BLaER1 treated with 17β-estradiol and CSF1 and Interleukin-3, amounts not matched to agents 10 nM and 100 nM (cell line): ENCODE measurements at regions not wholly inside any gene's neighbourhood (a gene's known extent, or its start where the extent isn't known, plus 50 kb on each side); places are given as distances from the start of the nearest gene placed in this dataset.

Source experiments
- H3K27ac ChIP-seq, 11 experiments: shearing (Covaris generic); formaldehyde crosslinking; 2 replicates each; pipeline ENCODE4 v1.8.1; 2022
- H3K27me3 ChIP-seq, 11 experiments: shearing (Covaris generic); formaldehyde crosslinking; 2 replicates each; pipeline ENCODE4 v1.8.1; 2022
- H3K36me3 ChIP-seq, 11 experiments: shearing (Covaris generic); formaldehyde crosslinking; 2 replicates each; pipeline ENCODE4 v1.8.1; 2022
- H3K4me1 ChIP-seq, 10 experiments: shearing (Covaris generic); formaldehyde crosslinking; 2 replicates each; pipeline ENCODE4 v1.8.1; 2022
- H3K4me2 ChIP-seq, 11 experiments: shearing (Covaris generic); formaldehyde crosslinking; 2 replicates each; pipeline ENCODE4 v1.8.1; 2022
- H3K4me3 ChIP-seq, 10 experiments: shearing (Covaris generic); formaldehyde crosslinking; 2 replicates each; pipeline ENCODE4 v1.8.1; 2022
- H3K9ac ChIP-seq, 11 experiments: shearing (Covaris generic); formaldehyde crosslinking; 2 replicates each; pipeline ENCODE4 v1.8.1; 2022
- H3K9me3 ChIP-seq, 11 experiments: shearing (Covaris generic); formaldehyde crosslinking; replicated peaks in 1 of 11; 2 replicates each; pipeline ENCODE4 v1.8.1; 2022
- H4K20me1 ChIP-seq, 11 experiments: shearing (Covaris generic); formaldehyde crosslinking; 2 replicates each; pipeline ENCODE4 v1.8.1; 2022
- Cebpa-rat ChIP-seq, 11 experiments: shearing (Covaris generic); IDR thresholded peaks; 2 replicates each; pipeline ENCODE4 v1.8.1; 2022

DNA sequence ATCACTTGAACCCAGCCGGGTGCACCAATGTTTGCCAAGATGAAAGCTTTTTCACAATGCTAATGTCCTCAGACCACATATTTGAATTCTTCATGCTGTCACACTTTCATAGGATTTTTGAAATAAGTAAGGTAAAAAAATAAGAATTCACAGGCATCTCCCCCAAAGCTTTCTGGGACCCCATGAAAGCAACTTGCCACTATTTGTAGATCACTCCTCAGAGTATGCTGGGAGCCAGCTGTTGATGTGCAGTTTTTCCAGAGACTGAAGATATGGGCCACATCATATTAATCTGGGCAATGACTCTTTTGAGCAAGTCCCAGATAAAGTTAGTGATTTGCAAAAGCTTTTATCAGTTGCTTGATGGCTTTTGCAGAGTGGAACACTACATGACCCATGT is 507.9 kb downstream of the RASEF start:
- no peaks in the 10 kb centered on the region for H3K36me3 ChIP-seq
- H3K9ac ChIP-seq = no peak overlapping the region
- no peak overlapping the region for H3K4me3 ChIP-seq
- H4K20me1 ChIP-seq = no peaks in the 10 kb centered on the region
- peaks cover 0 to 9% (median 0%) of the 10 kb centered on the region in 10 experiments; a peak in 3 of 20 replicates for H3K4me1 ChIP-seq
- no peaks in the 10 kb centered on the region for H3K27me3 ChIP-seq
- no peak for TF ChIP-seq Cebpa-rat (IDR thresholded peaks at IDR 0.05)
- H3K9me3 ChIP-seq = no peaks in the 10 kb centered on the region
- no peak overlapping the region for H3K27ac ChIP-seq
- H3K4me2 ChIP-seq = no peak overlapping the region

DNA sequence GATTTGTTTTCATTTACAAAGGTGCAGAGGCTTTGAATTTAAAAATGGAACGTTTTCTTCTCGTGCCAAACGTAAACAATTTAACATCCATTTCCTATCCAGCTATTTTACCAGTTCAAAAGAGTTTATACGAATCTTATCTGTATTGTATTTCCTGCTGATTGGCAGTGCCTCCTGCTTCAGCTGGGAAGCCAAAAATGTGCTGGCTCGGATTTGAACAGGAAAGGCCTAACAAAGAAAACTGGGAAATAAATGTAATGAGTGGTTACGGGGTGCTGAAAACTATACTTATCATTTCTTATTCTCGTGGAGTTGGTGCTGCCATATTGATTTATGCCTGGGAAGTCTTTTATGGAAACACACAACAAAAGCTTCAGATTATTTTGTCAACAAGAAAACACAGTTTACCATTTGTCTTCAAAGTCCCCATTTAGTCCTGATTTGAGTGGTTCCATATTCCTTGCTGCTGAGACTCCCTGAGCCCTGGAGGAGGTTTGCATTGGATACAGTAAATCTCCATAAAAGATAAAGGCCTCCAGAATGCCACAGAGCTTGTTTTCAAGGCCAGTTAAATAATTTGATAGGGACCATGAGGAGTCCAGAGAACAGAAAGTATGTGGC is 507.4 kb downstream of the RASEF start:
- TF ChIP-seq Cebpa-rat (IDR thresholded peaks at IDR 0.05) = no peak
- Histone ChIP-seq H3K27ac (no peak overlapping the region), H3K9me3 (no peaks in the 10 kb centered on the region), H3K4me1 (peaks cover 0 to 9% (median 0%) of the 10 kb centered on the region in 10 experiments; a peak in 3 of 20 replicates), H3K4me3 (no peak overlapping the region), H3K36me3 (no peaks in the 10 kb centered on the region), H3K4me2 (no peak overlapping the region), H4K20me1 (no peaks in the 10 kb centered on the region), H3K27me3 (no peaks in the 10 kb centered on the region), H3K9ac (no peak overlapping the region)

DNA sequence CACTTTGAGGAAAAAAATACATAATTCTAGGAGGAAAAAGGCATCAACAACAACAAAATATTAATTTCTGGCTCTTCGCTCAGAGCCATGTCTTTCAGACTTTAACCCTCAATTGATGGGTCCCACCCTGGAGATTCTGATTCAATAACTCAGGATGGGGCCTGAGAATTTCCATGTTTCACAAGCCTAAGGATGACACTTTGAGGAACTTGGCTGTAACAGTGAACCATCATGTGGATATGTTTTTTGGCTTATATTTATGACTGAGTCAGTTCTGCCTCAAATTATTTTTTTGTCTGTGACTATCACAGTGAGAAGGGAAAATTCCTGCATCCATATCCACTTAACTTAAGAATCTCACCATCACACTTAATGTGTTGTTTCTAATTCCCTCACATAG is 504.6 kb downstream of the RASEF start:
- no peak overlapping the region for H3K4me2 ChIP-seq
- no peaks in the 10 kb centered on the region for H4K20me1 ChIP-seq
- no peak overlapping the region for H3K4me3 ChIP-seq
- H3K27me3 ChIP-seq = no peaks in the 10 kb centered on the region
- H3K27ac ChIP-seq = no peak overlapping the region
- no peak overlapping the region for H3K9ac ChIP-seq
- H3K36me3 ChIP-seq = no peaks in the 10 kb centered on the region
- no peak for TF ChIP-seq Cebpa-rat (IDR thresholded peaks at IDR 0.05)
- H3K9me3 ChIP-seq = peaks cover 0 to 2% (median 0%) of the 10 kb centered on the region in 11 experiments; a peak in 4 of 22 replicates
- peaks cover 0 to 9% (median 0%) of the 10 kb centered on the region in 10 experiments; a peak in 3 of 20 replicates for H3K4me1 ChIP-seq

DNA sequence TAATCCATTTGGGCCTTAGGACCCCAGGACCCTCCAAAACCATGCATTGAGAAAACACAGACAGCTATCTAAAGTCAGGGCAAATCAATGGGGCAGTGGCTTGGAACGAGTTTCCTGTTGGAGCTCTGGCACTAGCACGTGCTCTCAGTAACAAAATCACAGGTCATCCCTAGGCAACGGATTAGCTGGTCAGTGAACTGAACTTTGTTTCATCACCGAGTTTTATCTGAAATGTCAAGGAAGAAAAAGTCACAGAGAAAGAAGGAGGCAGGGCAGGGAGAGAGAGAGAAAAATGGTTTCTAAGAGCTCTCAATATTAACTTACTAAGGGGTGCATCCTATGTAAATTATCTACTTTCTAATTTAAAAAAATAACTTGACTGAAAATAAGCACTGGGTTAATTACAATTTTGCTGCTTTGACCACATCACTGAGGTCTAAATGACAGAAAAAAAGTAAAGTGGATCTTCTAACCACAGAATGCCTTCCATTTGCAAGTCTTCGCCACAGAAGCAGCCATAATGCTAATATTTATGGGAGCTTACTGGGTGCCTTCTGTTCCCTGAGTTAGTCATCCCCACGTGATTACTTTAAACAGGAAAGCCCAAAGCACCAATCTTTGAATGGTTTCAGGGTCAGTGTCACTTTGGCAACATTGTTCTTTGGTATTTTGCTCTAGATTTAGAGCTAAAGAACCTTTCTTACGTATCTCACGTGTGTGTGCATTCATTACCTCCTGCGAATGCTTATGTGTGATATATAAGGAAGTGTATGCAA is 503.9 kb downstream of the RASEF start:
- Histone ChIP-seq H3K4me2 (no peak overlapping the region), H3K27ac (no peak overlapping the region), H3K4me1 (peaks cover 0 to 9% (median 0%) of the 10 kb centered on the region in 10 experiments; a peak in 3 of 20 replicates), H3K9ac (no peak overlapping the region), H3K9me3 (peaks cover 5 to 9% (median 7%) of the 10 kb centered on the region in 11 experiments; a peak in 11 of 22 replicates), H3K27me3 (no peaks in the 10 kb centered on the region), H4K20me1 (no peaks in the 10 kb centered on the region), H3K4me3 (no peak overlapping the region), H3K36me3 (no peaks in the 10 kb centered on the region)
- no peak for TF ChIP-seq Cebpa-rat (IDR thresholded peaks at IDR 0.05)

DNA sequence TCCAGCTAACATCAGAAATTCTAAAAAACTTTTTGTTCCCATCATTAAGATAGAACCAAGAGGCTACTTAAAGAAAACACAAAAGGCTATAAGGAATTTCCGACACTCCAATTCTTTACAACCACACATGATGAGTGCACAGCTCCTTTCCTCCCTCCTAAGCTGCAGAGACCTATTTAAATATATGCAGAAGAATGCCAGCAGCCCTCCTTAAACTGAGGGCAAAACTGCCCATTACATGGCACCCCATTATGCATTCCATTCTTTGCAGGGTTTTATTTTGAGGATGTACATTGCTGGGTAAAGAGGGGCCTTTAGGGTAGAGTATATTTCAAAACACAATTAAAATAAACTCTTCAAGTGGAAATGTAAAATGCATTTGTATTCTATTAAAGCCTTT is 502.9 kb downstream of the RASEF start:
- H3K4me2 ChIP-seq = no peak overlapping the region
- no peak for TF ChIP-seq Cebpa-rat (IDR thresholded peaks at IDR 0.05)
- H3K27ac ChIP-seq = no peak overlapping the region
- H3K9ac ChIP-seq = no peak overlapping the region
- no peaks in the 10 kb centered on the region for H3K27me3 ChIP-seq
- H3K4me3 ChIP-seq = no peak overlapping the region
- H3K36me3 ChIP-seq = no peaks in the 10 kb centered on the region
- no peaks in the 10 kb centered on the region for H4K20me1 ChIP-seq
- peaks cover 6 to 13% (median 9%) of the 10 kb centered on the region in 11 experiments; a peak in 11 of 22 replicates for H3K9me3 ChIP-seq
- H3K4me1 ChIP-seq = peaks cover 0 to 9% (median 0%) of the 10 kb centered on the region in 10 experiments; a peak in 3 of 20 replicates

DNA sequence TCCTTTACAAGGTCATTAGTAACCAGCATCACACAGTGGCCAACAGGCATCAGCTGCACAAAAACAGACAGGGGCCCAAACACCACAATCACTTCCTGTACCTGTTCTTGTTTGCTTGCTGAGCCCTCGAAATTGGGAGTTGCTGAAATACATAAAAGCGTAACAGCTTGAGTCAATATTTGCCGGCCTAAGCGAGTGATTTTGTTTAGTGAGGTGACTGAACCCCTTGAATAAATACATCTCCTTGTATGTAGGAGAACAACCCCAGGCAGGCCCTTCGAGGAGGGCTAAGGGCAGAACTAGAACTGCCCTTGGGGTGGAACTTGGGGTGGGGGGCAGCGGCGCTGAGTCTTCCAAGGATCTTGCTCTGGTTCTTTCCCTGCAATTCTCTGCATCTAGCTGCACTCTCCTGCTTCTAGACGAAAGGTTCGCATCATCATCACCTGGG is 502.5 kb downstream of the RASEF start:
- H3K4me1 ChIP-seq = peaks cover 0 to 9% (median 0%) of the 10 kb centered on the region in 10 experiments; a peak in 3 of 20 replicates
- no peaks in the 10 kb centered on the region for H3K27me3 ChIP-seq
- no peak overlapping the region for H3K27ac ChIP-seq
- no peak overlapping the region for H3K4me3 ChIP-seq
- TF ChIP-seq Cebpa-rat (IDR thresholded peaks at IDR 0.05) = no peak
- no peak overlapping the region for H3K9ac ChIP-seq
- H4K20me1 ChIP-seq = no peaks in the 10 kb centered on the region
- peaks cover 6 to 13% (median 9%) of the 10 kb centered on the region in 11 experiments; a peak in 11 of 22 replicates for H3K9me3 ChIP-seq
- no peaks in the 10 kb centered on the region for H3K36me3 ChIP-seq
- no peak overlapping the region for H3K4me2 ChIP-seq

DNA sequence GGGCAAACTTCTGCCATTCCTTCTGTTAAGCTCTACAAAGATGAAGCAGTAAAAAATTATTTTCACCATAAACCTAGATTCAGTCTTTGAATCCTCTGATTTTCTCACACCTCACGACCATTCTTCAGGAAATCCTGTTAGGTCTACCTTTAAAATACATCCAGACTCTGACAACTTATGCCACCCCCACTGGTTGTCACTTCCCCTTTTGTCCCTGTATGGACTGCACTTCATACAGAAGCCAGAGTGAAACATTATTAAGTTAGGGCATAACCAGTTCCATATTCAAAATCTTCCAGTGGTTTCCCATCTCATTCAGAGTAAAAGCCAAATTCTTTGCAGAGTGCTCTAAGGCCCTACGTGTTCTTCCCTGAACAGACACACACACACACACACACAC is 499.8 kb downstream of the RASEF start:
- no peak overlapping the region for H3K4me2 ChIP-seq
- TF ChIP-seq Cebpa-rat (IDR thresholded peaks at IDR 0.05) = no peak
- no peaks in the 10 kb centered on the region for H3K27me3 ChIP-seq

DNA sequence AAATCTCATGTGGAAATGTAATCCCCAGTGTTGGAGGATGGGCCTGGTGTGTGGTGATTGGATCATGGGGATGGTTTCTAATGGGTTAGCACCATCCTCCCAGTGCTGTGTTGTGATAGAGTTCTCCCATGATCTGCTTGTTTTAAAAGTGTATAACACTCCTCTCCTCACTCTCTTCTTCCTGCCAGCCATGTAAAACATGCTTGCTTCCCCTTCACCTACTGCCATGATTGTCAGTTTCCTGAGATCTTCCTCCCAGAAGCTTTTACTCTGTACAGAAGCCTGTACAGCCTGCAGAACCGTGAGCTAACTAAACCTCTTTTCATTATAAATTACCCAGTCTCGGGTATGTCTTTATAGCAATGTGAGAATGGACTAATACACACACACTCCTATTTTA is 499.1 kb downstream of the RASEF start:
- H3K27ac ChIP-seq = no peak overlapping the region
- H3K4me2 ChIP-seq = no peak overlapping the region
- H3K9ac ChIP-seq = no peak overlapping the region
- H3K4me1 ChIP-seq = peaks cover 0 to 5% (median 0%) of the 10 kb centered on the region in 10 experiments; a peak in 3 of 20 replicates
- no peaks in the 10 kb centered on the region for H3K36me3 ChIP-seq
- no peak overlapping the region for H3K4me3 ChIP-seq
- TF ChIP-seq Cebpa-rat (IDR thresholded peaks at IDR 0.05) = no peak
- H3K27me3 ChIP-seq = no peaks in the 10 kb centered on the region
- no peaks in the 10 kb centered on the region for H4K20me1 ChIP-seq
- H3K9me3 ChIP-seq = peaks cover 6 to 13% (median 9%) of the 10 kb centered on the region in 11 experiments; a peak in 11 of 22 replicates

More for the DNA sequence above, 499.8 kb downstream of the RASEF start:
- Histone ChIP-seq H4K20me1 (no peaks in the 10 kb centered on the region), H3K27ac (no peak overlapping the region), H3K9me3 (peaks cover 6 to 13% (median 9%) of the 10 kb centered on the region in 11 experiments; a peak in 11 of 22 replicates), H3K36me3 (no peaks in the 10 kb centered on the region), H3K4me3 (no peak overlapping the region), H3K9ac (no peak overlapping the region), H3K4me1 (peaks cover 0 to 9% (median 0%) of the 10 kb centered on the region in 10 experiments; a peak in 3 of 20 replicates)

DNA sequence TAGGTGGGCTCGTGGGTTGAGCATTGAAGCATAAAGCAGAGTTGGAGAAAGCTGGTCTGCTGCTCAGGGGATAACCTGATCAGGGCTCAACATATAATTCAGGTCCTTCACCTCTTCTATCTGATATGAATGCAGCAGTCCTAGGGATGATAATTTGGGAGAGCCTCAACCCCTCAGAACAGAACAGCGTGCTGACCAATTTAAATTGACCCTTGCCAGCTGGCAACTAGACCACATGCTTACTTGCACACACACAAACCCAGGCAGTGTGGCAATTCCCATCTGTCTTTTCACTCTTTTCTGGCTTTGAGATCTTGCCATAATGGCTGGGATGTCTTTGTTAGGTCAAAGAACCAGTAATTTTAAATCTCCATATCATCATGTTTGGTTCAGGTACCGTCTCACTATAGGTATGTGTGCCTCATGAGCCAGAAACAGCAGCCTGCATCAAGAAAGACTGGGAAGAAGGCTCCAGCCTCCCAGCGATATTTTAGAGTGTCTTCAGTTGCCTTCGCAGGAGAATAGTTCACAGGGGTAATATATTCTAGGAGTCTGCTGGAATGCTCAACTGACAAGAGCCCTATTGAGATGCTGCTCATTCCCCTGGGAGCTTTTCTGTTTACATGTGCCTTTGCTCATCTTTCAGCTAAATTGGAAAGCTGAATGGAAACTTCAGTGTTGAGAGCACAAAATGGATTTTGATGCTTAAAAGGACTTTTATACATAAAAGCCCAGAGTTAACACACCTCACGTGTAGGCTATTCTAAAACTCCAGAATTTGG is 497.6 kb downstream of the RASEF start:
- no peak overlapping the region for H3K27ac ChIP-seq
- TF ChIP-seq Cebpa-rat (IDR thresholded peaks at IDR 0.05) = no peak
- H3K36me3 ChIP-seq = no peaks in the 10 kb centered on the region
- H3K27me3 ChIP-seq = no peaks in the 10 kb centered on the region
- no peaks in the 10 kb centered on the region for H3K4me1 ChIP-seq
- H3K4me2 ChIP-seq = no peak overlapping the region
- no peaks in the 10 kb centered on the region for H4K20me1 ChIP-seq
- H3K4me3 ChIP-seq = no peak overlapping the region
- no peak overlapping the region for H3K9ac ChIP-seq
- H3K9me3 ChIP-seq = peaks cover 6 to 13% (median 9%) of the 10 kb centered on the region in 11 experiments; a peak in 11 of 22 replicates
